PC-3 (cell line): ENCODE measurements at regions not wholly inside any gene's neighbourhood (a gene's known extent, or its start where the extent isn't known, plus 50 kb on each side); places are given as distances from the start of the nearest gene placed in this dataset.

Source experiments
- CTCF ChIP-seq: fragments of 300-600 bp; sonication (generic); conservative IDR thresholded peaks from 2 replicates; pipeline ENCODE4 v1.5.1; 2017; ENCODE audit warnings: antibody characterized with exemption, low read depth, mild to moderate bottlenecking, low read length
- EZH2phosphoT487 ChIP-seq: fragments of 300-600 bp; sonication (generic); IDR thresholded peaks from 2 replicates; pipeline ENCODE4 v1.6.1; 2018; ENCODE audit warnings: mild to moderate bottlenecking, antibody characterized with exemption, low read length, borderline replicate concordance

GRCh38 chr5:12586406-12586805 lies 682.2 kb upstream of the CTNND2 start:
- TF ChIP-seq CTCF, result no peak
- TF ChIP-seq EZH2phosphoT487, result no peak
